ENCODE measurements at regions not wholly inside any gene's neighbourhood (a gene's known extent, or its start where the extent isn't known, plus 50 kb on each side); places are given as distances from the start of the nearest gene placed in this dataset.

GRCh38 chr2:67797801-67798540, 264.8 kb downstream of the C1D start:
- intact Hi-C loops (cut with micrococcal nuclease): no loop called here
- no peak for TF ChIP-seq CTCF (IDR thresholded peaks at IDR 0.05)
- H3K27me3 Mint-ChIP-seq (ENCODE audit: low read depth in 2 of 2): peaks cover 14 to 15% of the 10 kb centered on the region in 2 donors
- H3K4me1 ChIP-seq (ENCODE audit: control insufficient read depth, insufficient read depth, low read length): no peaks in the 10 kb centered on the region
- no peaks in the 10 kb centered on the region for H3K27me3 ChIP-seq (ENCODE audit: control insufficient read depth, insufficient read depth, low read length)
- ATAC-seq (no peak), DNase-seq (no peak)
- H3K9me3 Mint-ChIP-seq: no peaks in the 10 kb centered on the region
- 76% methylated on average over 6 of the region's 7 CpGs for WGBS (ENCODE audit: insufficient coverage)
- no peaks in the 10 kb centered on the region for H3K36me3 ChIP-seq (ENCODE audit: control insufficient read depth, insufficient read depth, low read length)
- no peak overlapping the region for H3K4me3 Mint-ChIP-seq
- H3K36me3 Mint-ChIP-seq: no peaks in the 10 kb centered on the region
- no peaks in the 10 kb centered on the region for H3K9me3 ChIP-seq (ENCODE audit: control insufficient read depth, insufficient read depth, low read length)
- H3K4me1 Mint-ChIP-seq: no peaks in the 10 kb centered on the region
- no peak overlapping the region for H3K27ac ChIP-seq (ENCODE audit: low read length)
- H3K27ac Mint-ChIP-seq: no peak overlapping the region
- no peak overlapping the region for H3K4me3 ChIP-seq (ENCODE audit: low read length)

- Mint-ChIP-seq H3K4me3 (no peak overlapping the region), H3K27me3 (ENCODE audit: low read depth in 2 of 2) (peaks cover 14 to 19% of the 10 kb centered on the region in 2 donors), H3K4me1 (no peaks in the 10 kb centered on the region), H3K27ac (no peak overlapping the region), H3K36me3 (no peaks in the 10 kb centered on the region), H3K9me3 (no peaks in the 10 kb centered on the region)
- Histone ChIP-seq H3K36me3 (ENCODE audit: control insufficient read depth, insufficient read depth, low read length) (no peaks in the 10 kb centered on the region), H3K9me3 (ENCODE audit: control insufficient read depth, insufficient read depth, low read length) (no peaks in the 10 kb centered on the region), H3K27ac (ENCODE audit: low read length) (no peak overlapping the region), H3K4me3 (ENCODE audit: low read length) (no peak overlapping the region), H3K4me1 (ENCODE audit: control insufficient read depth, insufficient read depth, low read length) (no peaks in the 10 kb centered on the region), H3K27me3 (ENCODE audit: control insufficient read depth, insufficient read depth, low read length) (no peaks in the 10 kb centered on the region)
- 95% methylated on average over 4 of the region's 5 CpGs for WGBS (ENCODE audit: insufficient coverage)
- no peak for TF ChIP-seq CTCF (IDR thresholded peaks at IDR 0.05)
- DNase-seq (no peak), ATAC-seq (no peak)
- intact Hi-C loops (cut with micrococcal nuclease): no loop called here
Measured at GRCh38 chr2:67798541-67799160, 264.2 kb downstream of the C1D start.

GRCh38 chr2:67799886-67800285, 262.9 kb downstream of the C1D start:
- Histone ChIP-seq H3K9me3 (ENCODE audit: control insufficient read depth, insufficient read depth, low read length) (no peaks in the 10 kb centered on the region), H3K4me1 (ENCODE audit: control insufficient read depth, insufficient read depth, low read length) (no peaks in the 10 kb centered on the region), H3K4me3 (ENCODE audit: low read length) (no peak overlapping the region), H3K27me3 (ENCODE audit: control insufficient read depth, insufficient read depth, low read length) (no peaks in the 10 kb centered on the region), H3K27ac (ENCODE audit: low read length) (no peak overlapping the region), H3K36me3 (ENCODE audit: control insufficient read depth, insufficient read depth, low read length) (no peaks in the 10 kb centered on the region)
- intact Hi-C loops (cut with micrococcal nuclease): no loop called here
- no peaks in the 10 kb centered on the region for H3K4me1 Mint-ChIP-seq
- no peak for ATAC-seq
- no peak for TF ChIP-seq CTCF (IDR thresholded peaks at IDR 0.05)
- H3K4me3 Mint-ChIP-seq: no peak overlapping the region
- no peak for DNase-seq
- no peaks in the 10 kb centered on the region for H3K36me3 Mint-ChIP-seq
- H3K27me3 Mint-ChIP-seq (ENCODE audit: low read depth in 2 of 2): peaks cover 14 to 20% of the 10 kb centered on the region in 2 donors
- H3K27ac Mint-ChIP-seq: no peak overlapping the region
- no peaks in the 10 kb centered on the region for H3K9me3 Mint-ChIP-seq

GRCh38 chr2:67802291-67802690, 260.5 kb downstream of the C1D start:
- Mint-ChIP-seq H3K27me3 (ENCODE audit: low read depth in 2 of 2) (peaks cover 19 to 20% of the 10 kb centered on the region in 2 donors), H3K27ac (no peak overlapping the region), H3K9me3 (peaks cover 0 to 4% of the 10 kb centered on the region in 2 donors), H3K36me3 (no peaks in the 10 kb centered on the region), H3K4me3 (no peak overlapping the region), H3K4me1 (no peaks in the 10 kb centered on the region)
- Histone ChIP-seq H3K27me3 (ENCODE audit: control insufficient read depth, insufficient read depth, low read length) (no peaks in the 10 kb centered on the region), H3K9me3 (ENCODE audit: control insufficient read depth, insufficient read depth, low read length) (no peaks in the 10 kb centered on the region), H3K4me3 (ENCODE audit: low read length) (no peak overlapping the region), H3K27ac (ENCODE audit: low read length) (no peak overlapping the region), H3K36me3 (ENCODE audit: control insufficient read depth, insufficient read depth, low read length) (no peaks in the 10 kb centered on the region), H3K4me1 (ENCODE audit: control insufficient read depth, insufficient read depth, low read length) (no peaks in the 10 kb centered on the region)
- intact Hi-C loops (cut with micrococcal nuclease): no loop called here
- DNase-seq: no peak
- TF ChIP-seq CTCF (IDR thresholded peaks at IDR 0.05): no peak
- 62% methylated on average over 2 of the region's 2 CpGs for WGBS (ENCODE audit: insufficient coverage)
- no peak for ATAC-seq

Measured in natural killer cell (primary cell).